ENCODE measurements at regions not wholly inside any gene's neighbourhood (a gene's known extent, or its start where the extent isn't known, plus 50 kb on each side); places are given as distances from the start of the nearest gene placed in this dataset.

GRCh38 chr6:165782812-165783211 lies 119.8 kb upstream of the PDE10A start:
- no peak overlapping the region for H3K14ac ChIP-seq (replicated peaks; ENCODE audit: low read depth, low read length)
- H3K27me3 ChIP-seq (ENCODE audit: control insufficient read depth, insufficient read depth, low read length) = no peaks in the 10 kb centered on the region
- ATAC-seq (ENCODE audit: low read depth) = peak; percentile 71
- no CpG with 5 or more reads among the region's 3 CpGs for WGBS, 2 experiments (ENCODE audit: extremely low coverage in 2 of 2, insufficient read length in 1 of 2)
- intact Hi-C loops (cut with micrococcal nuclease) = no loop called here
- H2AK9ac ChIP-seq (replicated peaks; ENCODE audit: low read depth, low read length, poor library complexity) = no peak overlapping the region
- in situ Hi-C loops (cut with MboI; ENCODE audit: low sequenced_read_pairs) = no loop called here
- no peak overlapping the region for H2AFZ ChIP-seq (replicated peaks; ENCODE audit: low read length, poor library complexity)
- H3K23ac ChIP-seq (ENCODE audit: low read depth, low read length) = no peak overlapping the region
- no peak overlapping the region for H2BK20ac ChIP-seq (ENCODE audit: low read depth, low read length)
- H4K8ac ChIP-seq (ENCODE audit: low read depth in 2 of 2, low read length in 2 of 2) = no peak overlapping the region
- no TSS peak for BruUV-seq (replicated peaks)
- H3K9ac ChIP-seq (ENCODE audit: low read depth, low read length) = no peak overlapping the region
- H4K91ac ChIP-seq (ENCODE audit: insufficient read depth, low read depth, low read length) = no peak overlapping the region
- no peak for TF ChIP-seq POLR2A (IDR thresholded peaks at IDR 0.05; ENCODE audit: low read depth, low read length)
- no peak for TF ChIP-seq MXI1 (IDR thresholded peaks at IDR 0.05; ENCODE audit: borderline replicate concordance, low read depth, low read length)
- TF ChIP-seq MAFK (IDR thresholded peaks at IDR 0.05; ENCODE audit: low read depth, low read length) = no peak
- no peak for TF ChIP-seq BHLHE40 (IDR thresholded peaks at IDR 0.05; ENCODE audit: low read depth, low read length)
- no peak for TF ChIP-seq FOS (IDR thresholded peaks at IDR 0.05; ENCODE audit: low read depth, low read length)
- no peak for TF ChIP-seq USF2 (IDR thresholded peaks at IDR 0.05; ENCODE audit: low read depth, low read length)
- TF ChIP-seq MAZ (IDR thresholded peaks at IDR 0.05; ENCODE audit: borderline replicate concordance, low read depth, low read length) = no peak
- TF ChIP-seq RCOR1 (IDR thresholded peaks at IDR 0.05; ENCODE audit: insufficient replicate concordance, low read length) = no peak
- TF ChIP-seq SMC3 (IDR thresholded peaks at IDR 0.05; ENCODE audit: low read depth, low read length) = no peak
- TF ChIP-seq RAD21 (IDR thresholded peaks at IDR 0.05; ENCODE audit: low read length) = no peak
- no peak for TF ChIP-seq CTCF (conservative IDR thresholded peaks at IDR 0.05; ENCODE audit: low read depth, low read length)
- no peak for TF ChIP-seq CHD1 (IDR thresholded peaks at IDR 0.05; ENCODE audit: low read depth, low read length)
- no peak overlapping the region for H2BK5ac ChIP-seq (ENCODE audit: low read depth, low read length, poor library complexity, severe bottlenecking)
- no peak overlapping the region for H3K27ac ChIP-seq (ENCODE audit: insufficient read depth, low read length)
- POLR2A ChIA-PET (ENCODE audit: unreplicated experiment) = no interaction called here
- no peaks in the 10 kb centered on the region for H3K79me1 ChIP-seq (ENCODE audit: low read depth in 1 of 2, low read length in 2 of 2)
- H2AK5ac ChIP-seq (ENCODE audit: low read depth, low read length) = no peak overlapping the region
- DNase-seq = peak; percentile 14
- no peak overlapping the region for H3K4me2 ChIP-seq (ENCODE audit: low read depth, low read length)
- H3K9me3 ChIP-seq (ENCODE audit: control insufficient read depth, insufficient read depth, low read length) = no peaks in the 10 kb centered on the region
- no peak overlapping the region for H4K5ac ChIP-seq (ENCODE audit: low read depth, low read length)
- H3K18ac ChIP-seq (ENCODE audit: low read depth, low read length) = no peak overlapping the region
- H3K4me1 ChIP-seq (ENCODE audit: control insufficient read depth, insufficient read depth, low read length) = no peaks in the 10 kb centered on the region
- CTCF ChIA-PET = no interaction called here
- H3K4ac ChIP-seq (ENCODE audit: low read depth, low read length) = no peak overlapping the region
- no peak overlapping the region for H2BK15ac ChIP-seq (ENCODE audit: low read depth, low read length)
- no peak overlapping the region for H2BK120ac ChIP-seq (ENCODE audit: low read depth, low read length)
- H3K56ac ChIP-seq (ENCODE audit: extremely low read depth, insufficient read depth, low read length) = no peak overlapping the region
- H4K20me1 ChIP-seq (ENCODE audit: insufficient read depth, low read length) = no peaks in the 10 kb centered on the region
- H3K9me1 ChIP-seq (ENCODE audit: insufficient read depth, low read length) = no peaks in the 10 kb centered on the region
- peaks cover 2% of the 10 kb centered on the region; the same call in 1 of the 2 replicates for H3K36me3 ChIP-seq (ENCODE audit: control insufficient read depth, insufficient read depth, low read length)
- H3K4me3 ChIP-seq (ENCODE audit: insufficient read depth, low read depth, low read length) = no peak overlapping the region
- dilution Hi-C loops (cut with HindIII; ENCODE audit: low sequenced_read_pairs, unreplicated experiment) = no loop called here
